HG03565 (cell line): ENCODE measurements at regions not wholly inside any gene's neighbourhood (a gene's known extent, or its start where the extent isn't known, plus 50 kb on each side); places are given as distances from the start of the nearest gene placed in this dataset.

ENCODE experiments used
- ATAC-seq: cut with Tn5 transposase; IDR thresholded peaks from one replicate; pipeline ENCODE4 v1.9.1; 2021; ENCODE audit warnings: mild to moderate bottlenecking, moderate library complexity; ENCODE audit not compliant: unreplicated experiment

GRCh38 chr2:237264480-237265219, 149.3 kb downstream of the COL6A3 start:
- ATAC-seq = no peak

- no peak for ATAC-seq
These were observed 145.8 kb downstream of the COL6A3 start for GRCh38 chr2:237268004-237268708.

GRCh38 chr2:237269138-237269875, 144.7 kb downstream of the COL6A3 start:
- no peak for ATAC-seq

- ATAC-seq = no peak
These were observed 143.4 kb downstream of the COL6A3 start for GRCh38 chr2:237270520-237270919.

- no peak for ATAC-seq
These were observed 142.0 kb downstream of the COL6A3 start for GRCh38 chr2:237271698-237272652.
